ENCODE measurements at regions not wholly inside any gene's neighbourhood (a gene's known extent, or its start where the extent isn't known, plus 50 kb on each side); places are given as distances from the start of the nearest gene placed in this dataset.

DNA sequence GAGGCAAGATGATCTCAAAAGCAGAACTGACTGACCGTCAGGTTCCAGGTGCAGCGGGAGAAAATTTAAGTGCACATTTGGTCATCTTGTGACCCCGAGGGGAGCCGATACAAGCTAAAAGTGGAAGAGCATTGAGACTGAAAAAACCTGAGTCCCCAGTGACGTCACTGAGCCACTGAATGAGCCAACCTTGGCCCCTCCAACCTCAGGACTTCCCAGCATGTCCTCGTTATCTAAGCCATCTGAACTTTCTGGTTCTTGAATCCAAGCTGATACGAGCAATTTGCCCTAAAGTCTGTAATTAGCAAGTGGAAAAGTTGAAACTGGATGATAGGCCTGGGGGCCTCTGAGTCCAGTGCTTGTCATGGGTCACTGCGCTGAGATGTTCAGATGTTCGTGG lies 51.1 kb upstream of the ISX start:
- H3K36me3 ChIP-seq (ENCODE audit: low read depth): no peaks in the 10 kb centered on the region
- no peaks in the 10 kb centered on the region for H3K9me3 ChIP-seq
- DNase-seq: no peak
- H3K4me3 ChIP-seq: no peak overlapping the region
- TF ChIP-seq, protein P1, sequence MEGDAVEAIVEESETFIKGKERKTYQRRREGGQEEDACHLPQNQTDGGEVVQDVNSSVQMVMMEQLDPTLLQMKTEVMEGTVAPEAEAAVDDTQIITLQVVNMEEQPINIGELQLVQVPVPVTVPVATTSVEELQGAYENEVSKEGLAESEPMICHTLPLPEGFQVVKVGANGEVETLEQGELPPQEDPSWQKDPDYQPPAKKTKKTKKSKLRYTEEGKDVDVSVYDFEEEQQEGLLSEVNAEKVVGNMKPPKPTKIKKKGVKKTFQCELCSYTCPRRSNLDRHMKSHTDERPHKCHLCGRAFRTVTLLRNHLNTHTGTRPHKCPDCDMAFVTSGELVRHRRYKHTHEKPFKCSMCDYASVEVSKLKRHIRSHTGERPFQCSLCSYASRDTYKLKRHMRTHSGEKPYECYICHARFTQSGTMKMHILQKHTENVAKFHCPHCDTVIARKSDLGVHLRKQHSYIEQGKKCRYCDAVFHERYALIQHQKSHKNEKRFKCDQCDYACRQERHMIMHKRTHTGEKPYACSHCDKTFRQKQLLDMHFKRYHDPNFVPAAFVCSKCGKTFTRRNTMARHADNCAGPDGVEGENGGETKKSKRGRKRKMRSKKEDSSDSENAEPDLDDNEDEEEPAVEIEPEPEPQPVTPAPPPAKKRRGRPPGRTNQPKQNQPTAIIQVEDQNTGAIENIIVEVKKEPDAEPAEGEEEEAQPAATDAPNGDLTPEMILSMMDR (IDR thresholded peaks at IDR 0.05): no peak
- intact Hi-C loops (cut with DNase I, micrococcal nuclease): no loop called here
- ATAC-seq: no peak
- no peaks in the 10 kb centered on the region for H3K4me1 ChIP-seq (ENCODE audit: low read depth)

All from mucosa of descending colon (tissue), 3 donors.